ENCODE measurements at regions not wholly inside any gene's neighbourhood (a gene's known extent, or its start where the extent isn't known, plus 50 kb on each side); places are given as distances from the start of the nearest gene placed in this dataset.

GRCh38 chr4:41446981-41447725 is 90.8 kb upstream of the LIMCH1 start:
- H3K27me3 ChIP-seq = no peaks in the 10 kb centered on the region
- intact Hi-C loops (cut with DNase I) = no loop called here
- H3K27ac ChIP-seq = no peak overlapping the region
- H3K9me3 ChIP-seq = no peaks in the 10 kb centered on the region
- H3K4me1 ChIP-seq = no peaks in the 10 kb centered on the region
- 87 to 89% methylated on average over 11 of the region's 11 CpGs for WGBS, 2 donors
- TF ChIP-seq POLR2A (IDR thresholded peaks at IDR 0.05) (no peak), CTCF (IDR thresholded peaks at IDR 0.05) (no peak)
- DNase-seq = no peak
- no peak overlapping the region for H3K4me3 ChIP-seq
- H3K36me3 ChIP-seq = no peaks in the 10 kb centered on the region

DNA sequence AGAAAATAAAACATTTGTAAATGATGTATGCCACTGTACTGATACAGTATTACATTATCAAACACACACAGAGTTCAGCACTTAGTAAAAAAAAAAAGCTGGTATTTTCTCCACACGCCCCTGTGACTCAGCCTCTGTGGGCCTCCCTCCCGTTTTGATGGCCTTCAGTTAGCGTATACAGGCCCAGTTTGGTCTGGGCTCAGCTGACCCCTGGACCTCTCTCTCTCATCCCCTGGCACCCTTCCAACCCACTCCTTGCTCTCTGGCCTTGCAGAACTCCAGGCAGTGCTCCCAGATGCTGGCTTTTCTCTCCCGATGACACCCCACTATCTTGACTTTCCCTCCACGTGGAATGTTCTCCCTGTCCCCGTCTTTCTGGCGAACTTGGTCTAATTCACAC is 89.0 kb upstream of the LIMCH1 start:
- DNase-seq = no peak
- H3K4me3 ChIP-seq = no peak overlapping the region
- H3K9me3 ChIP-seq = no peaks in the 10 kb centered on the region
- H3K36me3 ChIP-seq = no peaks in the 10 kb centered on the region
- H3K27ac ChIP-seq = no peak overlapping the region
- intact Hi-C loops (cut with DNase I) = no loop called here
- H3K27me3 ChIP-seq = no peaks in the 10 kb centered on the region
- H3K4me1 ChIP-seq = peaks cover 0 to 1% (median 0%) of the 10 kb centered on the region in 3 donors
- no peak for TF ChIP-seq CTCF (IDR thresholded peaks at IDR 0.05)
- TF ChIP-seq POLR2A (IDR thresholded peaks at IDR 0.05) = no peak
- 56 to 59% methylated on average over 7 of the region's 7 CpGs for WGBS, 2 donors

GRCh38 chr4:41451961-41452360 is 86.0 kb upstream of the LIMCH1 start:
- no peak overlapping the region for H3K27ac ChIP-seq
- 74 to 81% methylated on average over 3 of the region's 3 CpGs for WGBS, 2 donors

GRCh38 chr4:41452484-41453225 is 85.3 kb upstream of the LIMCH1 start:
- no peaks in the 10 kb centered on the region for H3K27me3 ChIP-seq
- DNase-seq = no peak
- H3K27ac ChIP-seq = no peak overlapping the region
- TF ChIP-seq CTCF (IDR thresholded peaks at IDR 0.05) (no peak), POLR2A (IDR thresholded peaks at IDR 0.05) (no peak)
- H3K4me3 ChIP-seq = no peak overlapping the region
- intact Hi-C loops (cut with DNase I) = no loop called here
- no peaks in the 10 kb centered on the region for H3K36me3 ChIP-seq
- no peaks in the 10 kb centered on the region for H3K9me3 ChIP-seq
- WGBS, 2 donors = 78 to 91% methylated on average over 4 to 6 of the region's 6 CpGs
- H3K4me1 ChIP-seq = peaks cover 0 to 23% (median 4%) of the 10 kb centered on the region in 3 donors

More at GRCh38 chr4:41451961-41452360, 86.0 kb upstream of the LIMCH1 start:
- Histone ChIP-seq H3K4me1 (peaks cover 0 to 23% (median 4%) of the 10 kb centered on the region in 3 donors), H3K9me3 (no peaks in the 10 kb centered on the region), H3K27me3 (no peaks in the 10 kb centered on the region), H3K4me3 (no peak overlapping the region), H3K36me3 (no peaks in the 10 kb centered on the region)
- no peak for DNase-seq
- intact Hi-C loops (cut with DNase I) = no loop called here
- TF ChIP-seq CTCF (IDR thresholded peaks at IDR 0.05) (no peak), POLR2A (IDR thresholded peaks at IDR 0.05) (no peak)

- H3K36me3 ChIP-seq = no peaks in the 10 kb centered on the region
- H3K27ac ChIP-seq = peak overlapping the region in 1 of 4 donors; percentile 23
- 48 to 50% methylated on average over 4 of the region's 4 CpGs for WGBS, 2 donors
- no peak for DNase-seq
- no peak for TF ChIP-seq CTCF (IDR thresholded peaks at IDR 0.05)
- no peak for TF ChIP-seq POLR2A (IDR thresholded peaks at IDR 0.05)
- H3K9me3 ChIP-seq = no peaks in the 10 kb centered on the region
- peaks cover 0 to 35% (median 4%) of the 10 kb centered on the region in 3 donors for H3K4me1 ChIP-seq
- H3K4me3 ChIP-seq = no peak overlapping the region
- H3K27me3 ChIP-seq = no peaks in the 10 kb centered on the region
- intact Hi-C loops (cut with DNase I) = no loop called here
These were observed 83.5 kb upstream of the LIMCH1 start for GRCh38 chr4:41454423-41454822.

Data from esophagus squamous epithelium (tissue), 5 donors.